H9 (cell line): ENCODE measurements at regions not wholly inside any gene's neighbourhood (a gene's known extent, or its start where the extent isn't known, plus 50 kb on each side); places are given as distances from the start of the nearest gene placed in this dataset.

Experiments used
- DNase-seq: peaks from one replicate; pipeline ENCODE4 v3.0.0-alpha.2; 2017
- H2AFZ ChIP-seq: one replicate; pipeline ENCODE4 v1.6.1; 2013; ENCODE audit warnings: mild to moderate bottlenecking, low read length, control low read depth, moderate library complexity
- H2AK5ac ChIP-seq: 2 replicates; pipeline ENCODE4 v1.6.1; 2013; ENCODE audit warnings: low read length, control low read depth, mixed read lengths; ENCODE audit not compliant: insufficient read length
- H2BK120ac ChIP-seq: one replicate; pipeline ENCODE4 v1.6.1; 2013; ENCODE audit warnings: low read depth, mild to moderate bottlenecking, low read length, control low read depth, inconsistent platforms; ENCODE audit not compliant: poor library complexity, severe bottlenecking
- H2BK12ac ChIP-seq: 2 replicates; pipeline ENCODE4 v1.6.1; 2013; ENCODE audit warnings: low read length, control low read depth, mixed read lengths, low read depth; ENCODE audit not compliant: insufficient read length
- H2BK15ac ChIP-seq: 2 replicates; pipeline ENCODE4 v1.6.1; 2013; ENCODE audit warnings: low read depth, low read length, control low read depth
- H2BK20ac ChIP-seq: one replicate; pipeline ENCODE4 v1.6.1; 2013; ENCODE audit warnings: low read depth, mild to moderate bottlenecking, low read length, control low read depth, inconsistent platforms; ENCODE audit not compliant: poor library complexity, severe bottlenecking
- H2BK5ac ChIP-seq: 2 replicates; pipeline ENCODE4 v1.6.1; 2013; ENCODE audit warnings: low read length, control low read depth, mixed read lengths; ENCODE audit not compliant: insufficient read length
- H3K14ac ChIP-seq: 2 replicates; pipeline ENCODE4 v1.6.1; 2013; ENCODE audit warnings: low read length, control low read depth; ENCODE audit not compliant: insufficient read depth
- H3K18ac ChIP-seq: 2 replicates; pipeline ENCODE4 v1.6.1; 2013; ENCODE audit warnings: low read depth, mild to moderate bottlenecking, mixed read lengths, low read length, control low read depth; ENCODE audit not compliant: insufficient read length
- H3K23ac ChIP-seq: 2 replicates; pipeline ENCODE4 v1.6.1; 2013; ENCODE audit warnings: low read length, control low read depth, mixed read lengths, low read depth; ENCODE audit not compliant: insufficient read length
- H3K23me2 ChIP-seq: 2 replicates; pipeline ENCODE4 v1.6.1; 2013; ENCODE audit warnings: low read depth, mild to moderate bottlenecking, mixed read lengths, low read length, control low read depth; ENCODE audit not compliant: insufficient read length, poor library complexity, severe bottlenecking
- H3K27ac ChIP-seq: 2 replicates; pipeline ENCODE4 v1.5.1; 2013; ENCODE audit warnings: low read length, control low read depth, mixed read lengths, low read depth; ENCODE audit not compliant: insufficient read length
- H3K27me3 ChIP-seq: 2 replicates; pipeline ENCODE4 v1.6.1; 2013; ENCODE audit warnings: low read length, control low read depth, inconsistent platforms; ENCODE audit not compliant: insufficient read depth
- H3K4ac ChIP-seq: 2 replicates; pipeline ENCODE4 v1.6.1; 2013; ENCODE audit warnings: low read depth, mild to moderate bottlenecking, control low read depth, inconsistent platforms, low read length, moderate library complexity
- H3K4me1 ChIP-seq: 2 replicates; pipeline ENCODE4 v1.6.1; 2013; ENCODE audit warnings: low read length, control low read depth, inconsistent platforms; ENCODE audit not compliant: insufficient read depth
- H3K4me2 ChIP-seq: 2 replicates; pipeline ENCODE4 v1.6.1; 2013; ENCODE audit warnings: low read length, control low read depth, mixed read lengths; ENCODE audit not compliant: insufficient read length, insufficient read depth
- H3K56ac ChIP-seq: 2 replicates; pipeline ENCODE4 v1.6.1; 2013; ENCODE audit warnings: low read depth, mild to moderate bottlenecking, mixed read lengths, low read length, control low read depth; ENCODE audit not compliant: insufficient read length
- H3K79me1 ChIP-seq: 2 replicates; pipeline ENCODE4 v1.6.1; 2013; ENCODE audit warnings: low read depth, mild to moderate bottlenecking, moderate library complexity, low read length, control low read depth, inconsistent platforms; ENCODE audit not compliant: insufficient read depth, poor library complexity, severe bottlenecking
- H3K79me2 ChIP-seq: 2 replicates; pipeline ENCODE4 v1.6.1; 2013; ENCODE audit warnings: low read length, control low read depth, inconsistent platforms; ENCODE audit not compliant: insufficient read depth
- H3K9ac ChIP-seq: 2 replicates; pipeline ENCODE4 v1.6.1; 2013; ENCODE audit warnings: low read length, control low read depth, mixed read lengths; ENCODE audit not compliant: insufficient read length; ENCODE audit errors: extremely low read depth
- H3K9me3 ChIP-seq: one replicate; pipeline ENCODE4 v1.6.1; 2013; ENCODE audit warnings: low read depth, low read length, inconsistent platforms; ENCODE audit not compliant: control insufficient read depth
- H3T11ph ChIP-seq: one replicate; pipeline ENCODE4 v1.6.1; 2013; ENCODE audit warnings: mild to moderate bottlenecking, low read length, control low read depth, inconsistent platforms
- H4K20me1 ChIP-seq: one replicate; pipeline ENCODE4 v1.6.1; 2013; ENCODE audit not compliant: control insufficient read depth, insufficient read length, insufficient read depth
- H4K5ac ChIP-seq: 2 replicates; pipeline ENCODE4 v1.6.1; 2013; ENCODE audit warnings: low read depth, mild to moderate bottlenecking, mixed read lengths, low read length, control low read depth; ENCODE audit not compliant: insufficient read length
- H4K8ac ChIP-seq: replicated peaks from 2 replicates; pipeline ENCODE4 v1.6.1; 2013; ENCODE audit warnings: low read length, control low read depth, mixed read lengths, low read depth; ENCODE audit not compliant: insufficient read length
- H4K91ac ChIP-seq: 2 replicates; pipeline ENCODE4 v1.6.1; 2013; ENCODE audit warnings: low read depth, mild to moderate bottlenecking, moderate library complexity, mixed read lengths, low read length, control low read depth; ENCODE audit not compliant: insufficient read length
- H3K27ac Mint-ChIP-seq, 3 experiments: 2 replicates in 2 of 3; 3 replicates in 1 of 3; pipeline ENCODE4 v1.8.0; 2020 to 2021; ENCODE audit warnings: mixed read lengths in 3 of 3, mild to moderate bottlenecking in 1 of 3, moderate library complexity in 1 of 3
- H3K27me3 Mint-ChIP-seq: 2 replicates; pipeline ENCODE4 v1.8.0; 2021; ENCODE audit warnings: low read depth, mild to moderate bottlenecking, moderate library complexity, mixed read lengths
- H3K36me3 Mint-ChIP-seq, 3 experiments: 2 replicates in 2 of 3; 3 replicates in 1 of 3; pipeline ENCODE4 v1.8.0; 2020 to 2021; ENCODE audit warnings: low read depth in 3 of 3, mixed read lengths in 3 of 3; ENCODE audit not compliant: insufficient read depth in 1 of 3
- H3K4me1 Mint-ChIP-seq, 2 experiments: 2 replicates each; pipeline ENCODE4 v1.8.0; 2020; ENCODE audit warnings: mixed read lengths in 2 of 2
- H3K4me3 Mint-ChIP-seq, 2 experiments: 2 replicates in 1 of 2; 3 replicates in 1 of 2; pipeline ENCODE4 v1.8.0; 2020 to 2021; ENCODE audit warnings: mild to moderate bottlenecking in 2 of 2, mixed read lengths in 2 of 2, moderate library complexity in 1 of 2
- H3K9me3 Mint-ChIP-seq, 2 experiments: 2 replicates in 1 of 2; 3 replicates in 1 of 2; pipeline ENCODE4 v1.8.0; 2020; ENCODE audit warnings: mild to moderate bottlenecking in 2 of 2, mixed read lengths in 2 of 2, moderate library complexity in 1 of 2
- CTCF ChIP-seq: fragments of 200-600 bp; sonication (generic); conservative IDR thresholded peaks from 3 replicates; pipeline ENCODE4 v1.8.0; 2021; ENCODE audit warnings: antibody characterized with exemption, mild to moderate bottlenecking
- WGBS: extraction: QIAGEN DNeasy Blood & Tissue Kit; methylation state at CpG from one replicate; pipeline ENCODE4 v1.1.7; 2013; ENCODE audit warnings: missing lambda C conversion rate, low lambda C conversion rate, mixed read lengths; ENCODE audit not compliant: insufficient read length; ENCODE audit errors: extremely low coverage; 5-methylcytosine and 5-hydroxymethylcytosine counted together

- H3T11ph ChIP-seq, result no peak overlapping the region
- H3K18ac ChIP-seq, result no peak overlapping the region
- H3K27ac ChIP-seq, result no peak overlapping the region
- no peak overlapping the region for H4K91ac ChIP-seq
- no peak overlapping the region for H2BK5ac ChIP-seq
- no CpG with 5 or more reads among the region's 1 CpG for WGBS
- no peaks in the 10 kb centered on the region for H3K4me1 ChIP-seq
- no peaks in the 10 kb centered on the region for H3K27me3 ChIP-seq
- no peak overlapping the region for H2BK12ac ChIP-seq
- no peak for DNase-seq
- no peaks in the 10 kb centered on the region for H4K20me1 ChIP-seq
- no peak overlapping the region for H3K14ac ChIP-seq
- no peaks in the 10 kb centered on the region for H3K79me1 ChIP-seq
- H3K4me2 ChIP-seq, result no peak overlapping the region
- H3K27ac Mint-ChIP-seq, result no peak overlapping the region
- no peaks in the 10 kb centered on the region for H3K23me2 ChIP-seq
- no peak overlapping the region for H3K4me3 Mint-ChIP-seq
- H3K36me3 Mint-ChIP-seq, result no peaks in the 10 kb centered on the region
- H2AFZ ChIP-seq, result no peak overlapping the region
- no peak overlapping the region for H3K4ac ChIP-seq
- no peaks in the 10 kb centered on the region for H3K9me3 Mint-ChIP-seq
- H3K23ac ChIP-seq, result no peak overlapping the region
- no peak overlapping the region for H2AK5ac ChIP-seq
- TF ChIP-seq CTCF, result no peak
- H3K9me3 ChIP-seq, result no peaks in the 10 kb centered on the region
- no peak overlapping the region for H4K8ac ChIP-seq
- no peak overlapping the region for H2BK20ac ChIP-seq
- no peaks in the 10 kb centered on the region for H3K27me3 Mint-ChIP-seq
- no peaks in the 10 kb centered on the region for H3K79me2 ChIP-seq
- H3K9ac ChIP-seq, result no peak overlapping the region
- no peak overlapping the region for H2BK120ac ChIP-seq
- no peak overlapping the region for H4K5ac ChIP-seq
- H3K56ac ChIP-seq, result no peak overlapping the region
- H3K4me1 Mint-ChIP-seq, result no peaks in the 10 kb centered on the region
- H2BK15ac ChIP-seq, result no peak overlapping the region
These were observed 120.3 kb upstream of the CCDC54 start for GRCh38 chr3:107256963-107257362.
